ENCODE measurements at regions not wholly inside any gene's neighbourhood (a gene's known extent, or its start where the extent isn't known, plus 50 kb on each side); places are given as distances from the start of the nearest gene placed in this dataset.

DNA sequence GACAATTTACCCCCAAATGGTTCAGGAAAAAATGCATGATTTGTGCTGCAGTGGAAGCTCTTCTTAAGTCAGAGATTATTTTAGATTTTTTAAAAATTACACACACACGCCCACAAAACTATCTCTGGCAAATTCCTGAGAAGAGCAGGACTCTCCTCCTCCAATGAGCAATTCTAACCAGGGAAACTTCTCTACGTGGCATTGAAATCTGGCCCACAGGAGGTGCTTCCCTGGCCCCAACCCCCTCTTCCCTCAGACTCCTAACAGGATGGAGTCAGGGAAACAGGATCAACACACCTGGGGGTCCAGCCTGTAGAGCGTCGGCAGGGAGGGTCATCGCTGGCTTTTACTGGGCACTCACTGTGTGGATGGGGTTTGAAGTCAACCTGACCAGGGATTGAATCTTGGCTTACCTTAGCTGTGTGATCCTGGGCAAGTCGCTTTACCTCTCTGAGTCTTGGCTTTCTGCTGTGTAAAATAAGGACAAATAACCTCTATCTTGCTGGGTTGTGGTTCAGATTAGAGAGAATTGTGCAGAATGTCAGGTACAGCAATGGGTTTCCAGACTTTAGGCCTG lies 65.4 kb upstream of the ASAP2 start:
- TF ChIP-seq, protein P1, sequence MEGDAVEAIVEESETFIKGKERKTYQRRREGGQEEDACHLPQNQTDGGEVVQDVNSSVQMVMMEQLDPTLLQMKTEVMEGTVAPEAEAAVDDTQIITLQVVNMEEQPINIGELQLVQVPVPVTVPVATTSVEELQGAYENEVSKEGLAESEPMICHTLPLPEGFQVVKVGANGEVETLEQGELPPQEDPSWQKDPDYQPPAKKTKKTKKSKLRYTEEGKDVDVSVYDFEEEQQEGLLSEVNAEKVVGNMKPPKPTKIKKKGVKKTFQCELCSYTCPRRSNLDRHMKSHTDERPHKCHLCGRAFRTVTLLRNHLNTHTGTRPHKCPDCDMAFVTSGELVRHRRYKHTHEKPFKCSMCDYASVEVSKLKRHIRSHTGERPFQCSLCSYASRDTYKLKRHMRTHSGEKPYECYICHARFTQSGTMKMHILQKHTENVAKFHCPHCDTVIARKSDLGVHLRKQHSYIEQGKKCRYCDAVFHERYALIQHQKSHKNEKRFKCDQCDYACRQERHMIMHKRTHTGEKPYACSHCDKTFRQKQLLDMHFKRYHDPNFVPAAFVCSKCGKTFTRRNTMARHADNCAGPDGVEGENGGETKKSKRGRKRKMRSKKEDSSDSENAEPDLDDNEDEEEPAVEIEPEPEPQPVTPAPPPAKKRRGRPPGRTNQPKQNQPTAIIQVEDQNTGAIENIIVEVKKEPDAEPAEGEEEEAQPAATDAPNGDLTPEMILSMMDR (IDR thresholded peaks at IDR 0.05), result no peak
- TF ChIP-seq POLR2AphosphoS5 (IDR thresholded peaks at IDR 0.05), result no peak

All from upper lobe of left lung (tissue), 4 donors.